ENCODE measurements at regions not wholly inside any gene's neighbourhood (a gene's known extent, or its start where the extent isn't known, plus 50 kb on each side); places are given as distances from the start of the nearest gene placed in this dataset.

DNA sequence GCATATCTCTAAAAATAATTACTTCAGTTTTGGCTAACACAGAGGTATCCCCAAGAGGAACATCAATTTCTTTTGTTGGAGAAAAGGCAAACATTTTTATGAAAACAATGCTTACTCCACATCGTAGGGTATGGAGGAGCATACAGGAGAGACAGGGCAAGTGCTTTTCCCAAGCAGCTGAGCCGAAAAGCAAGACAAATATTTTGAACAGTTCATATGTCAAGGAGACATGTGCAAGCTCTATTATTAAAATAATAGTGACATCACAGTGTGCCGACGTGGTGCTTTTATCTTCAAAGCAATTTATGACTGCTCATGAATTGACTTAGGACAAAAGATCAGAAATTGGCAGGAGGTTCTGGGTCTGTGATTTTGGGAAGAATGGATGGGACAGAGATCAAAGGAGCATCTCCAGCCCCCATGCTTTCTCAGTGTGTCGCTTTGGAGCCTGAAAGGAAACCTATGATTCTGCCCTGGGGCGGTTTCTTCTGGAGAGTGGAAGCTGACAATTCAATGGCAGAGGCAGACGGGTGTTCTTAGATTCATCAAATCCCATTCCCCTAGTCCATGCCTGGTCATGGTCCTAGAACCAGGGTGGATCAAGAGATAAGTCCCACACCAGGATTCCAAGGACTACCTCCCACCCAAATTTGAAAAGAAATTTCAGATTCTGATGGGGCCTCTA lies 97.1 kb downstream of the JCAD start:
- no TSS peak for BruUV-seq (replicated peaks)
- ATAC-seq (no peak), DNase-seq (ENCODE audit: low spot score) (no peak), FAIRE-seq (no peak)
- H3K79me2 ChIP-seq (ENCODE audit: insufficient read depth, low read length): no peaks in the 10 kb centered on the region
- in situ Hi-C loops (cut with HindIII; ENCODE audit: extremely low pct_ligation_motif_present, low pct_unique_long_range_greater_than_20kb): no loop called here
- peaks cover 0 to 6% of the 10 kb centered on the region in 2 experiments; a peak in 1 of 5 replicates for H3K27me3 ChIP-seq (ENCODE audit: control insufficient read depth in 1 of 2, insufficient read depth in 2 of 2, low read length in 2 of 2)
- no peaks in the 10 kb centered on the region for H3K9me3 ChIP-seq (ENCODE audit: low read length)
- POLR2A ChIA-PET: no interaction called here
- no peak overlapping the region for H3K4me2 ChIP-seq (ENCODE audit: low read depth, low read length)
- intact Hi-C loops (cut with micrococcal nuclease; ENCODE audit: unreplicated experiment): no loop called here
- no peaks in the 10 kb centered on the region for H3K4me1 ChIP-seq (ENCODE audit: insufficient read depth, low read length)
- H3K27ac ChIP-seq (ENCODE audit: extremely low read length, insufficient read depth, low read length): no peak overlapping the region
- H3K36me3 ChIP-seq (replicated peaks in 1 of 2; ENCODE audit: control insufficient read depth in 1 of 2, insufficient read depth in 2 of 2, low read length in 2 of 2): no peaks in the 10 kb centered on the region
- no peaks in the 10 kb centered on the region for H4K20me1 ChIP-seq (ENCODE audit: insufficient read depth, low read length)
- H3K4me3 ChIP-seq (replicated peaks in 1 of 3; ENCODE audit: insufficient read depth in 1 of 3, low read depth in 2 of 3, low read length in 3 of 3): no peak overlapping the region
- 39% methylated on average over 7 of the region's 7 CpGs for WGBS (ENCODE audit: low lambda C conversion rate)
- CTCF ChIA-PET (ENCODE audit: low intra/inter-chr PET ratio, low total read pairs): no interaction called here
- H2AFZ ChIP-seq (ENCODE audit: low read length): no peak overlapping the region
- no peak overlapping the region for H3K9ac ChIP-seq (ENCODE audit: insufficient read depth, low read depth, low read length)
- TF ChIP-seq NPAS2 (CRISPR knock-in tag; IDR thresholded peaks at IDR 0.05; ENCODE audit: borderline replicate concordance) (no peak), ZNF670 (CRISPR knock-in tag; IDR thresholded peaks at IDR 0.05; ENCODE audit: borderline replicate concordance) (no peak), ZNF430 (CRISPR knock-in tag; IDR thresholded peaks at IDR 0.05) (no peak), ZNF180 (CRISPR knock-in tag; IDR thresholded peaks at IDR 0.05; ENCODE audit: borderline replicate concordance, low read depth) (no peak), MEIS2 (CRISPR knock-in tag; IDR thresholded peaks at IDR 0.05) (no peak), ZFP62 (CRISPR knock-in tag; IDR thresholded peaks at IDR 0.05) (no peak), ZNF7 (CRISPR knock-in tag; IDR thresholded peaks at IDR 0.05) (no peak), THYN1 (CRISPR knock-in tag; IDR thresholded peaks at IDR 0.05; ENCODE audit: borderline replicate concordance, low read depth) (no peak), PAF1 (CRISPR knock-in tag; IDR thresholded peaks at IDR 0.05) (no peak)
- TF ChIP-seq, protein P1, sequence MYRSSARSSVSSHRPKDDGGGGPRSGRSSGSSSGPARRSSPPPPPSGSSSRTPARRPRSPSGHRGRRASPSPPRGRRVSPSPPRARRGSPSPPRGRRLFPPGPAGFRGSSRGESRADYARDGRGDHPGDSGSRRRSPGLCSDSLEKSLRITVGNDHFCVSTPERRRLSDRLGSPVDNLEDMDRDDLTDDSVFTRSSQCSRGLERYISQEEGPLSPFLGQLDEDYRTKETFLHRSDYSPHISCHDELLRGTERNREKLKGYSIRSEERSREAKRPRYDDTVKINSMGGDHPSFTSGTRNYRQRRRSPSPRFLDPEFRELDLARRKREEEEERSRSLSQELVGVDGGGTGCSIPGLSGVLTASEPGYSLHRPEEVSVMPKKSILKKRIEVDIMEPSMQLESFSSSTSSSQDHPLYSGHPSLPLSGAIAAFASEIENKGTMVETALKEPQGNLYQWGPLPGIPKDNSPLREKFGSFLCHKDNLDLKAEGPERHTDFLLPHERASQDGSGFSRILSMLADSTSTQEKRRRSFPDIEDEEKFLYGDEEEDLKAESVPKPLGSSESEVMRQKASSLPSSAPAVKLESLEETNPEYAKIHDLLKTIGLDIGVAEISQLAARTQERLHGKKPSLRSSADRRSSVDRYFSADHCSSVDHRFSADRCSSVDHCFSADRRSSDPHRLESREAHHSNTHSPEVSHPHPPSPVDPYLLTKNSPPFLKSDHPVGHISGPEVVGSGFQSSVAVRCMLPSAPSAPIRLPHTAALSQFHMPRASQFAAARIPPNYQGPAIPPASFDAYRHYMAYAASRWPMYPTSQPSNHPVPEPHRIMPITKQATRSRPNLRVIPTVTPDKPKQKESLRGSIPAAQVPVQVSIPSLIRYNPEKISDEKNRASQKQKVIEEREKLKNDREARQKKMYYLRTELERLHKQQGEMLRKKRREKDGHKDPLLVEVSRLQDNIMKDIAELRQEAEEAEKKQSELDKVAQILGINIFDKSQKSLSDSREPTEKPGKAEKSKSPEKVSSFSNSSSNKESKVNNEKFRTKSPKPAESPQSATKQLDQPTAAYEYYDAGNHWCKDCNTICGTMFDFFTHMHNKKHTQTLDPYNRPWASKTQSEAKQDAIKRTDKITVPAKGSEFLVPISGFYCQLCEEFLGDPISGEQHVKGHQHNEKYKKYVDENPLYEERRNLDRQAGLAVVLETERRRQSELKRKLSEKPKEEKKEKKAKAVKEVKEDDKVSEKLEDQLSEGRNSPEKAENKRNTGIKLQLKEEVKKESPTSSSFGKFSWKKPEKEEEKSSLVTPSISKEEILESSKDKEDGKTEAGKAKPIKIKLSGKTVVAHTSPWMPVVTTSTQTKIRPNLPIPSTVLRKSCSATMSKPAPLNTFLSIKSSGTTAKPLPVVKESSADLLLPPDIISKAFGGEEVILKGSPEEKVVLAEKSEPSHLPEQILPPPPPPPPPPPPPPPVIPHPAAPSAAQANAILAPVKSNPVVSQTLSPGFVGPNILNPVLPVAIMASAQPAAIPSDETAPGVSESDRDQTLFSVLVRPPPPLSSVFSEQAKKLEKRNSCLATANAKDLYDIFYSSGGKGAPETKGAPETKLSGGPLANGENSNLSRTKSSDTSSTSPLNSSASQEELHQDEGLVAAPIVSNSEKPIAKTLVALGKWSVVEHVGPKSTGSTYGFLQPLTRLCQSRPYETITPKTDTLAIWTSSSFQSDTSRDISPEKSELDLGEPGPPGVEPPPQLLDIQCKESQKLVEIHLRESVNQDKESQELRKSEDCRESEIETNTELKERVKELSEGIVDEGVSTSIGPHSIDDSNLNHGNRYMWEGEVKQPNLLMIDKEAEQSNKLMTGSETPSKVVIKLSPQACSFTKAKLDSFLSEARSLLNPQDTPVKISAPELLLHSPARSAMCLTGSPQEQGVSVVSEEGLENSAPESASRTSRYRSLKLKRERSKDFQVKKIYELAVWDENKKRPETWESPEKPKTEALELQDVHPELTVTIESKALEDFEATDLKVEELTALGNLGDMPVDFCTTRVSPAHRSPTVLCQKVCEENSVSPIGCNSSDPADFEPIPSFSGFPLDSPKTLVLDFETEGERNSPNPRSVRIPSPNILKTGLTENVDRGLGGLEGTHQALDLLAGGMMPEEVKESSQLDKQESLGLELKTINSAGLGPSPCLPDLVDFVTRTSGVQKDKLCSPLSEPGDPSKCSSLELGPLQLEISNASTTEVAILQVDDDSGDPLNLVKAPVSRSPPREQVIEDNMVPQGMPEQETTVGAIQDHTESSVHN (CRISPR knock-in tag; IDR thresholded peaks at IDR 0.05): no peak
- TF ChIP-seq, protein P2, sequence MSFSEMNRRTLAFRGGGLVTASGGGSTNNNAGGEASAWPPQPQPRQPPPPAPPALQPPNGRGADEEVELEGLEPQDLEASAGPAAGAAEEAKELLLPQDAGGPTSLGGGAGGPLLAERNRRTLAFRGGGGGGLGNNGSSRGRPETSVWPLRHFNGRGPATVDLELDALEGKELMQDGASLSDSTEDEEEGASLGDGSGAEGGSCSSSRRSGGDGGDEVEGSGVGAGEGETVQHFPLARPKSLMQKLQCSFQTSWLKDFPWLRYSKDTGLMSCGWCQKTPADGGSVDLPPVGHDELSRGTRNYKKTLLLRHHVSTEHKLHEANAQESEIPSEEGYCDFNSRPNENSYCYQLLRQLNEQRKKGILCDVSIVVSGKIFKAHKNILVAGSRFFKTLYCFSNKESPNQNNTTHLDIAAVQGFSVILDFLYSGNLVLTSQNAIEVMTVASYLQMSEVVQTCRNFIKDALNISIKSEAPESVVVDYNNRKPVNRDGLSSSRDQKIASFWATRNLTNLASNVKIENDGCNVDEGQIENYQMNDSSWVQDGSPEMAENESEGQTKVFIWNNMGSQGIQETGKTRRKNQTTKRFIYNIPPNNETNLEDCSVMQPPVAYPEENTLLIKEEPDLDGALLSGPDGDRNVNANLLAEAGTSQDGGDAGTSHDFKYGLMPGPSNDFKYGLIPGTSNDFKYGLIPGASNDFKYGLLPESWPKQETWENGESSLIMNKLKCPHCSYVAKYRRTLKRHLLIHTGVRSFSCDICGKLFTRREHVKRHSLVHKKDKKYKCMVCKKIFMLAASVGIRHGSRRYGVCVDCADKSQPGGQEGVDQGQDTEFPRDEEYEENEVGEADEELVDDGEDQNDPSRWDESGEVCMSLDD (CRISPR knock-in tag; IDR thresholded peaks at IDR 0.05; ENCODE audit: borderline replicate concordance): no peak
- TF ChIP-seq, protein P3, sequence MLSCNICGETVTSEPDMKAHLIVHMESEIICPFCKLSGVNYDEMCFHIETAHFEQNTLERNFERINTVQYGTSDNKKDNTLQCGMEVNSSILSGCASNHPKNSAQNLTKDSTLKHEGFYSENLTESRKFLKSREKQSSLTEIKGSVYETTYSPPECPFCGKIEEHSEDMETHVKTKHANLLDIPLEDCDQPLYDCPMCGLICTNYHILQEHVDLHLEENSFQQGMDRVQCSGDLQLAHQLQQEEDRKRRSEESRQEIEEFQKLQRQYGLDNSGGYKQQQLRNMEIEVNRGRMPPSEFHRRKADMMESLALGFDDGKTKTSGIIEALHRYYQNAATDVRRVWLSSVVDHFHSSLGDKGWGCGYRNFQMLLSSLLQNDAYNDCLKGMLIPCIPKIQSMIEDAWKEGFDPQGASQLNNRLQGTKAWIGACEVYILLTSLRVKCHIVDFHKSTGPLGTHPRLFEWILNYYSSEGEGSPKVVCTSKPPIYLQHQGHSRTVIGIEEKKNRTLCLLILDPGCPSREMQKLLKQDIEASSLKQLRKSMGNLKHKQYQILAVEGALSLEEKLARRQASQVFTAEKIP (CRISPR knock-in tag; IDR thresholded peaks at IDR 0.05; ENCODE audit: borderline replicate concordance): no peak
